HCT116 (cell line): ENCODE measurements at regions not wholly inside any gene's neighbourhood (a gene's known extent, or its start where the extent isn't known, plus 50 kb on each side); places are given as distances from the start of the nearest gene placed in this dataset.

ENCODE experiments used
- ATAC-seq: fragments of 200-7000 bp; cut with Tn5 transposase; 2 replicates; pipeline ENCODE4 v1.9.1; 2020; ENCODE audit warnings: mild to moderate bottlenecking, moderate library complexity
- BruUV-seq: library from RNA; stranded (reverse); fragments of 400-500 nt; replicated peaks from 2 replicates; lab custom pipeline; 2021; lab: Mats Ljungman, UMichigan
- CTCF ChIA-PET: fragments of 300-600 bp; sonication (Branson Sonifier 250); formaldehyde crosslinking; loops from one replicate; lab custom pipeline; 2021; ENCODE audit warnings: antibody characterized with exemption; lab: Charles Lee
- POLR2A ChIA-PET: fragments of 300-600, 350-600 bp; sonication (Branson Sonifier 250); formaldehyde crosslinking; loops from one replicate; lab custom pipeline; 2021; ENCODE audit warnings: antibody characterized with exemption; lab: Charles Lee
- RAD21 ChIA-PET, 2 experiments: fragments of 300-600 bp; sonication (Branson Sonifier 250); formaldehyde crosslinking; loops; one replicate each; lab custom pipeline; 2023; ENCODE audit warnings: low total read pairs in 2 of 2; ENCODE audit not compliant: uncharacterized antibody in 2 of 2, unreplicated experiment in 2 of 2, low non-redundant PET in 1 of 2; lab: Charles Lee
- DNase-seq: peaks from one replicate; pipeline ENCODE4 v3.0.0-alpha.2; 2010; ENCODE audit warnings: low read depth, low spot score
- H2AFZ ChIP-seq: fragments of 200-600 bp; shearing (Covaris generic), sonication (generic); 2 replicates; pipeline ENCODE4 v1.6.1; 2017; ENCODE audit warnings: low read depth, mixed run types, mixed read lengths, antibody characterized with exemption, low read length; ENCODE audit not compliant: poor library complexity, severe bottlenecking
- H3K27ac ChIP-seq: 2 replicates; pipeline ENCODE4 v1.5.1; 2012; ENCODE audit warnings: low read depth, low read length
- H3K27me3 ChIP-seq: fragments of 200-600 bp; sonication (generic); 2 replicates; pipeline ENCODE4 v1.6.1; 2016; ENCODE audit warnings: mixed run types, low read length, mixed read lengths; ENCODE audit not compliant: insufficient read depth
- H3K36me3 ChIP-seq, 2 experiments: fragments of 200-500 bp in 1 of 2; fragments of 200-600 bp in 1 of 2; sonication (Bioruptor generic) in 1 of 2; sonication (generic) in 1 of 2; 2 replicates each; pipeline versions ENCODE4 v1.5.1 to v1.6.1; 2014 to 2016; ENCODE audit warnings: low read length in 2 of 2, inconsistent platforms in 1 of 2, mixed read lengths in 1 of 2, mixed run types in 1 of 2; ENCODE audit not compliant: insufficient read depth in 2 of 2, control insufficient read depth in 1 of 2
- H3K4me1 ChIP-seq, 2 experiments: fragments of 200-600 bp in 1 of 2; sonication (generic) in 1 of 2; 2 replicates each; pipeline versions ENCODE4 v1.5.1 to v1.6.1; 2012 to 2017; ENCODE audit warnings: low read length in 2 of 2, inconsistent platforms in 1 of 2, mild to moderate bottlenecking in 1 of 2, mixed read lengths in 1 of 2, mixed run types in 1 of 2, moderate library complexity in 1 of 2; ENCODE audit not compliant: insufficient read depth in 2 of 2, control insufficient read depth in 1 of 2
- H3K4me2 ChIP-seq: fragments of 200-600 bp; sonication (generic); 2 replicates; pipeline ENCODE4 v1.6.1; 2017; ENCODE audit warnings: mixed run types, low read length, mixed read lengths
- H3K4me3 ChIP-seq, 2 experiments: fragments of 200-600 bp in 1 of 2; sonication (generic) in 1 of 2; replicated peaks in 1 of 2; 2 replicates each; pipeline ENCODE4 v1.5.1; 2011 to 2016; ENCODE audit warnings: low read length in 2 of 2, control low read depth in 1 of 2, low read depth in 1 of 2, mild to moderate bottlenecking in 1 of 2, mixed read lengths in 1 of 2, mixed run types in 1 of 2
- H3K79me2 ChIP-seq: fragments of 200-600 bp; sonication (generic); 2 replicates; pipeline ENCODE4 v1.6.1; 2017; ENCODE audit warnings: mild to moderate bottlenecking, mixed run types, low read length, moderate library complexity, mixed read lengths; ENCODE audit not compliant: insufficient read depth
- H3K9ac ChIP-seq: fragments of 200-600 bp; sonication (generic); 2 replicates; pipeline ENCODE4 v1.6.1; 2016; ENCODE audit warnings: low read length, mixed read lengths
- H3K9me2 ChIP-seq: fragments of 200-600 bp; sonication (generic), shearing (Covaris generic); 2 replicates; pipeline ENCODE4 v1.6.1; 2017; ENCODE audit warnings: mixed run types, mild to moderate bottlenecking, moderate library complexity; ENCODE audit not compliant: insufficient read depth
- H3K9me3 ChIP-seq, 2 experiments: fragments of 200-500 bp in 1 of 2; fragments of 200-600 bp in 1 of 2; sonication (Bioruptor generic) in 1 of 2; sonication (generic) in 1 of 2; 2 replicates each; pipeline ENCODE4 v1.6.1; 2014 to 2017; ENCODE audit warnings: low read length in 2 of 2, mixed read lengths in 2 of 2, inconsistent platforms in 1 of 2, low read depth in 1 of 2, mild to moderate bottlenecking in 1 of 2, mixed run types in 1 of 2, moderate library complexity in 1 of 2; ENCODE audit not compliant: control insufficient read depth in 1 of 2, insufficient read depth in 1 of 2
- H4K20me1 ChIP-seq: fragments of 200-600 bp; sonication (generic), shearing (Covaris generic); 2 replicates; pipeline ENCODE4 v1.6.1; 2017; ENCODE audit warnings: mixed run types, mild to moderate bottlenecking, moderate library complexity; ENCODE audit not compliant: insufficient read depth
- ATF3 ChIP-seq: IDR thresholded peaks from 2 replicates; pipeline ENCODE4 v1.6.1; 2012
- EGR1 ChIP-seq: IDR thresholded peaks from 2 replicates; pipeline ENCODE4 v1.6.1; 2012; ENCODE audit warnings: low read depth
- ELF1 ChIP-seq: IDR thresholded peaks from 2 replicates; pipeline ENCODE4 v1.6.1; 2012; ENCODE audit warnings: low read depth, borderline replicate concordance
- FOSL1 ChIP-seq: IDR thresholded peaks from 2 replicates; pipeline ENCODE4 v1.6.1; 2012; ENCODE audit warnings: low read depth
- REST ChIP-seq: IDR thresholded peaks from 2 replicates; pipeline ENCODE4 v1.6.1; 2012; ENCODE audit warnings: low read depth
- SIN3A ChIP-seq: IDR thresholded peaks from 2 replicates; pipeline ENCODE4 v1.6.1; 2012; ENCODE audit warnings: low read depth
- SP1 ChIP-seq: IDR thresholded peaks from 2 replicates; pipeline ENCODE4 v1.6.1; 2012; ENCODE audit warnings: low read depth
- intact Hi-C: fragments of 100-400 bp; cut with micrococcal nuclease; formaldehyde crosslinking; loops from 2 replicates; pipeline ENCODE4 v1.10.0; 2022

- no peak for TF ChIP-seq REST
- TF ChIP-seq SP1, result no peak
- no peak for TF ChIP-seq EGR1
- TF ChIP-seq SIN3A, result no peak
- no peak for TF ChIP-seq ATF3
- no peak for TF ChIP-seq ELF1
These were observed 105.2 kb upstream of the ADRA2C start (continued) for GRCh38 chr4:3660928-3661515.

GRCh38 chr4:3660086-3660927 is 105.9 kb upstream of the ADRA2C start:
- no peak for DNase-seq
- no peaks in the 10 kb centered on the region for H3K79me2 ChIP-seq
- ChIA-PET RAD21 (no interaction called here), POLR2A (no interaction called here), CTCF (no interaction called here)
- no peak overlapping the region for H2AFZ ChIP-seq
- no peak overlapping the region for H3K9ac ChIP-seq
- no peak for ATAC-seq
- H3K27ac ChIP-seq, result no peak overlapping the region
- no peaks in the 10 kb centered on the region for H3K9me2 ChIP-seq
- no peak overlapping the region for H3K4me2 ChIP-seq
- no peaks in the 10 kb centered on the region for H3K4me1 ChIP-seq
- no peaks in the 10 kb centered on the region for H4K20me1 ChIP-seq
- intact Hi-C loops, result no loop called here
- BruUV-seq, result no TSS peak
- no peak overlapping the region for H3K4me3 ChIP-seq
- H3K9me3 ChIP-seq, result no peaks in the 10 kb centered on the region
- TF ChIP-seq FOSL1, result no peak
- no peaks in the 10 kb centered on the region for H3K36me3 ChIP-seq
- H3K27me3 ChIP-seq, result no peaks in the 10 kb centered on the region
